HG02938 (cell line): ENCODE measurements at regions not wholly inside any gene's neighbourhood (a gene's known extent, or its start where the extent isn't known, plus 50 kb on each side); places are given as distances from the start of the nearest gene placed in this dataset.

Source experiments
- ATAC-seq: cut with Tn5 transposase; IDR thresholded peaks from one replicate; pipeline ENCODE4 v1.9.1; 2021; ENCODE audit warnings: mild to moderate bottlenecking, moderate library complexity; ENCODE audit not compliant: unreplicated experiment

GRCh38 chr3:16102187-16102561, 72.3 kb upstream of the GALNT15 start:
- ATAC-seq, result no peak

- no peak for ATAC-seq
Observed at GRCh38 chr3:16102905-16103364, 71.5 kb upstream of the GALNT15 start.

DNA sequence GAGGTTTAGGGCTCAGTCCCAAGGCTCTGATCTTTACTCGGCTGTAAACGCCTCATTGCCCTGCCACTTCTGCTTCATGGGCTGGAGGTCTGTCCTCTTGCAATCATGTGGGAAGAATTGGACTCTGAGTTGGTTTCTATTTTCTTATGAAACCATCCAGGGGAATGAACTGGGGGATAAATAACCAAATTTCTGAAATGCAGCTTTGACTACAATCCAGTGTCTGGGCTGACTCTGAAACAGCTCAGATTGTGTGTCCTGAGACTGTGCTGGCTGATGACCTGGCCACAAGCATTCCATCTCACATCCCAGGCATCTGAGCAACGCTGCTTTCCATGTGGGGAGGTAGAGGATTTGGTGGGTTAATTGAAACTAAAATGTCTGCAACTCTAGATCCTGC, 71.0 kb upstream of the GALNT15 start:
- no peak for ATAC-seq

DNA sequence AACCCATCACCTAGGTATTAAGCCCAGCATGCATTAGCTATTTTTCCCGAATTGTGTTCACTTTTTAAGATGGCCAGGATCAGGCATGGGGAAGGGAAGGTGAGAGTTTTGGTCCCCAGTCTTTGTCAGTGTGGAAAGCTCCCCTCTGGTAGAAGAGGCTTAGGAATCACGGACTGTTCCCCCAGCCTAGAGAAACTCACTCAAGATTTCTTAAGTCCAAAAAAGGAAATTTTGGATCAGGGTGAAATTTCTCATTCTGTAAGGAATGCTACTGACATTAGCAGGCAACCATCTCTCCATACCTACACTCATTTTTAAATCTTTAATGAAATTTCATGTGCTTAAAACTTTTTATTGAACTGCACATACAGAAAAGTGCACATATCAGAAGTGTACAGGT, 70.3 kb upstream of the GALNT15 start:
- no peak for ATAC-seq

- no peak for ATAC-seq
Observed at GRCh38 chr3:16106050-16106449, 68.4 kb upstream of the GALNT15 start.

- no peak for ATAC-seq
Observed at GRCh38 chr3:16108424-16108823, 66.1 kb upstream of the GALNT15 start.

GRCh38 chr3:16109929-16110328, 64.6 kb upstream of the GALNT15 start:
- no peak for ATAC-seq

GRCh38 chr3:16112910-16113504, 61.5 kb upstream of the GALNT15 start:
- no peak for ATAC-seq

DNA sequence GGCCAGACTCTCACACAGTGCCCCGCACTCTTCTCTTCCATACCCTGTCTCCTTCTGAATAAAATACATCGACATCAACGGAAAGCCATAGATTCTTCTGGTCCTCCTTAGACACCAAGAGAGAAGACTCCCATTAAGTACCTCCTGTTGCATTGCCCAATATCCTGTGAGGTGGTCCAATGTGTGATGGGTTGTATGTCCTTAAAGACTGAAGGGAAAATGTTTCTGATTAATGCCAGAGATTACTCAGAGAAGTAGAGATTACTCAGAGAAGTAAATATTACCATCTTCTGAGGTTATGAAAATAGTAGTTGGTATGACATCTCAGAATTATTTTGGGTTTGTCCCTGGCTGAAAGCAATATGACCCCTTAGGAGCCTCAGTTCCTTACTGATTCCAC, 60.8 kb upstream of the GALNT15 start:
- ATAC-seq, result no peak

GRCh38 chr3:16114429-16114828, 60.1 kb upstream of the GALNT15 start:
- ATAC-seq, result no peak

DNA sequence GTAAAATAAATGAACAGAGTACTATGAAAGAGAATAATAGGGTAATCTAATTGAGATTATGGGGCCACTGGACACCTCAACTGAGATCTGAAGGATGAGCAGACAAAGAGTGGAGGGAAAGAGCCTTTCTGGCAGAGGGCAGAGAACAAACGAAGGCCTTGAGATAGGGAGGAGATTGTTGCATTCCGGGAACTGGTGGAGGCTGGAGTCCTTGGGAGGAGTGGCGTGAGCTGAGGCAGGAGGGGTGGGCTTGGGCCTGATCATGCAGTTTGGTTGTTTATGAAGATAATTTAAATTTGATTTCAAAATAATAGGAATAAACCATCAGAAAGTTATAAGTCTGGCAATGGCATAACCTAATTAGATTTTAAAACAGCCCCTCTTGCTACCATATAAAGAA, 59.5 kb upstream of the GALNT15 start:
- no peak for ATAC-seq

- ATAC-seq, result no peak
Observed at GRCh38 chr3:16118396-16118795, 56.1 kb upstream of the GALNT15 start.

DNA sequence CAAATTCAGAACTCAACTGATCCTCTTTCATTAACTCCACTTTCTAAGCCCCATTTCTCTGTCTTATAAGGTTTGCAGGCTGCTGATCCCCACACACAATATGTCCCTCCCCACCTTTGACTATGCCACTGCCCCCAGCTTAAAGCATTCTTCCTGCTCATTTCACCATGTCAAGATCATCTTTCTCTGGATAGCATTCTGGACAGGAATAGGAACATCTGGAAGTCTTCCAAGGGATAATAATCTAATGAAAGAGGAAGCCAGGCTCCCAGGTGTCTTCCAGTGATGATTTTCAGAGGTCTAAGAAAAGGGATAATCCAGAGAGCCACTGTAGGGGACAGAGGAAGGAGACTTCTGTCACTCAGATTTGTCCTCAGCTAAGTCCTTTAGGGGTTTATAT, 54.6 kb upstream of the GALNT15 start:
- no peak for ATAC-seq

DNA sequence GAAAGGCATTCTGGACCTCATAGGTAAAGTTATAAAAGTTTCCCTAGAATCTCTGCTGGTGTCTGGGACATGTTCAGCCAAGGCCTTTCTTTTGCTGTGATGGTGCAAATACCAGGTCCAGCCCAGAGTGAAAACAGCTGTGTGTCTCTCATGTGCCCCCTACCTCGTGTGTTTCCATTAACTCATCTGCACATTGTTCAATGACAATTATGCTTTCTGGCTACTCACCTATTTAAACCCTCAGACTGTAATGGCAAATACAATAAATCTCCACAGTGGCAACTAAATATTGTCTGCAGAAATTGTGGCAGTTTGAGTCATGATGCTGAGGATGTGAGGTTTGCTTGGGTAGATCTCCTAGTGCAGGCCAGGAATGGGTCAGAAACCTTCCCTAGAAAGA, 53.1 kb upstream of the GALNT15 start:
- no peak for ATAC-seq

GRCh38 chr3:16122155-16122554, 52.3 kb upstream of the GALNT15 start:
- ATAC-seq, result no peak

GRCh38 chr3:16122661-16123060, 51.8 kb upstream of the GALNT15 start:
- ATAC-seq, result no peak

- no peak for ATAC-seq
Observed at GRCh38 chr3:16124636-16125035, 49.8 kb upstream of the GALNT15 start.
